Caco-2 (cell line): ENCODE measurements at regions not wholly inside any gene's neighbourhood (a gene's known extent, or its start where the extent isn't known, plus 50 kb on each side); places are given as distances from the start of the nearest gene placed in this dataset.

Experiments used
- BruUV-seq: library from RNA; stranded (reverse); fragments of 400-500 nt; replicated peaks from 2 replicates; lab custom pipeline; 2021; lab: Mats Ljungman, UMichigan
- CTCF ChIA-PET: fragments of 300-600 bp; sonication (Branson Sonifier 250); formaldehyde crosslinking; loops from one replicate; lab custom pipeline; 2022; ENCODE audit warnings: antibody characterized with exemption; lab: Charles Lee
- POLR2A ChIA-PET: fragments of 300-600 bp; sonication (Branson Sonifier 250); formaldehyde crosslinking; loops from one replicate; lab custom pipeline; 2022; ENCODE audit warnings: antibody characterized with exemption; lab: Charles Lee
- DNase-seq, 2 experiments: peaks; one replicate each; pipeline versions ENCODE4 v3.0.0 to v3.0.0-alpha.2; 2020 to 2022
- H3K27me3 ChIP-seq: replicated peaks from 2 replicates; pipeline ENCODE4 v1.6.0; 2011; ENCODE audit warnings: low read length; ENCODE audit not compliant: control insufficient read depth, insufficient read depth
- H3K36me3 ChIP-seq: 2 replicates; pipeline ENCODE4 v1.5.1; 2011; ENCODE audit warnings: low read length; ENCODE audit not compliant: control insufficient read depth, insufficient read depth
- H3K4me1 ChIP-seq: fragments of 250-450 bp; sonication (Bioruptor Pico); 2 replicates; pipeline ENCODE4 v1.5.1; 2020; ENCODE audit warnings: mild to moderate bottlenecking
- H3K4me3 ChIP-seq: 2 replicates; pipeline ENCODE4 v1.5.1; 2011; ENCODE audit warnings: low read depth, mild to moderate bottlenecking, control low read depth, low read length
- H3K9me3 ChIP-seq: fragments of 250-450 bp; sonication (Bioruptor Pico); 2 replicates; pipeline ENCODE4 v1.5.1; 2020; ENCODE audit warnings: mild to moderate bottlenecking, moderate library complexity
- H3K27ac Mint-ChIP-seq: one replicate; pipeline ENCODE4 v1.8.0; 2022; ENCODE audit warnings: mixed read lengths; ENCODE audit not compliant: unreplicated experiment
- H3K27me3 Mint-ChIP-seq: one replicate; pipeline ENCODE4 v1.8.0; 2022; ENCODE audit warnings: mixed read lengths; ENCODE audit not compliant: insufficient read depth, unreplicated experiment
- H3K36me3 Mint-ChIP-seq: one replicate; pipeline ENCODE4 v1.8.0; 2022; ENCODE audit warnings: mild to moderate bottlenecking, mixed read lengths; ENCODE audit not compliant: insufficient read depth, unreplicated experiment
- H3K4me1 Mint-ChIP-seq: one replicate; pipeline ENCODE4 v1.8.0; 2022; ENCODE audit warnings: low read depth, mixed read lengths; ENCODE audit not compliant: unreplicated experiment
- H3K4me3 Mint-ChIP-seq: one replicate; pipeline ENCODE4 v1.8.0; 2022; ENCODE audit warnings: mild to moderate bottlenecking, moderate library complexity, mixed read lengths; ENCODE audit not compliant: unreplicated experiment
- H3K9me3 Mint-ChIP-seq: one replicate; pipeline ENCODE4 v1.8.0; 2022; ENCODE audit warnings: mixed read lengths; ENCODE audit not compliant: unreplicated experiment
- intact Hi-C: fragments of 100-400 bp; cut with micrococcal nuclease; formaldehyde crosslinking; loops from one replicate; pipeline ENCODE4 v1.10.0; 2022; ENCODE audit not compliant: unreplicated experiment
- TF ChIP-seq, protein P1 (sequence below), 2 experiments: fragments of 200-600 bp in 1 of 2; IDR thresholded peaks; 1 replicate in 1 of 2; 2 replicates in 1 of 2; pipeline versions ENCODE4 v1.5.1 to v1.8.0; 2011 to 2022; ENCODE audit warnings: antibody characterized with exemption in 1 of 2, control low read depth in 1 of 2, inconsistent platforms in 1 of 2, low read depth in 1 of 2, low read length in 1 of 2, mild to moderate bottlenecking in 1 of 2, moderate library complexity in 1 of 2; ENCODE audit not compliant: insufficient read depth in 1 of 2, severe bottlenecking in 1 of 2, unreplicated experiment in 1 of 2

DNA sequence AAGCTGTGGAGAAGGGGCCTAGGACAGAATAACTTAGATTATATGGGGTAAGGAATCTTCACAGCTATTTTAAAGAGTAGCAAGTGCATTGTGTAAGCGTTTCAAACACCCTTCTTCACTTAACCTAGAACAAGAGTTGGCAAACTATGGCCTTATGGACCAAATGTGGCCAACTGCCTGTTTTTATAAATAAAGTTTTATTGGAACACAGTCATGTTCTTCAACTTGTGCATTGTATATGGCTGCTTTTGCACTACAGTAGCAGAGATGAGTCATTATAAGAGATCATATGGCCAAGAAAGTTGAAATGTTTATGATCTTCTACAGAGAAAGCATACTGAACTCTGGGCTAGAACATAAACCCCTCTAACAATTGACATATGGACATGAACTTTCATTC lies 187.8 kb downstream of the ETV1 start:
- H3K4me3 Mint-ChIP-seq, result no peak overlapping the region
- DNase-seq, result no peak
- H3K4me3 ChIP-seq, result no peak overlapping the region
- H3K27me3 Mint-ChIP-seq, result no peaks in the 10 kb centered on the region
- POLR2A ChIA-PET, result no interaction called here
- intact Hi-C loops, result no loop called here
- H3K36me3 Mint-ChIP-seq, result no peaks in the 10 kb centered on the region
- H3K4me1 ChIP-seq, result peaks cover 4% of the 10 kb centered on the region; the same call in 1 of the 2 replicates
- BruUV-seq, result no TSS peak
- H3K9me3 Mint-ChIP-seq, result no peaks in the 10 kb centered on the region
- no peaks in the 10 kb centered on the region for H3K36me3 ChIP-seq
- peaks cover 7% of the 10 kb centered on the region for H3K4me1 Mint-ChIP-seq
- no peaks in the 10 kb centered on the region for H3K9me3 ChIP-seq
- TF ChIP-seq, protein P1, sequence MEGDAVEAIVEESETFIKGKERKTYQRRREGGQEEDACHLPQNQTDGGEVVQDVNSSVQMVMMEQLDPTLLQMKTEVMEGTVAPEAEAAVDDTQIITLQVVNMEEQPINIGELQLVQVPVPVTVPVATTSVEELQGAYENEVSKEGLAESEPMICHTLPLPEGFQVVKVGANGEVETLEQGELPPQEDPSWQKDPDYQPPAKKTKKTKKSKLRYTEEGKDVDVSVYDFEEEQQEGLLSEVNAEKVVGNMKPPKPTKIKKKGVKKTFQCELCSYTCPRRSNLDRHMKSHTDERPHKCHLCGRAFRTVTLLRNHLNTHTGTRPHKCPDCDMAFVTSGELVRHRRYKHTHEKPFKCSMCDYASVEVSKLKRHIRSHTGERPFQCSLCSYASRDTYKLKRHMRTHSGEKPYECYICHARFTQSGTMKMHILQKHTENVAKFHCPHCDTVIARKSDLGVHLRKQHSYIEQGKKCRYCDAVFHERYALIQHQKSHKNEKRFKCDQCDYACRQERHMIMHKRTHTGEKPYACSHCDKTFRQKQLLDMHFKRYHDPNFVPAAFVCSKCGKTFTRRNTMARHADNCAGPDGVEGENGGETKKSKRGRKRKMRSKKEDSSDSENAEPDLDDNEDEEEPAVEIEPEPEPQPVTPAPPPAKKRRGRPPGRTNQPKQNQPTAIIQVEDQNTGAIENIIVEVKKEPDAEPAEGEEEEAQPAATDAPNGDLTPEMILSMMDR (IDR thresholded peaks at IDR 0.05; ENCODE audit: insufficient read depth in 1 of 2, low read depth in 1 of 2, low read length in 1 of 2, severe bottlenecking in 1 of 2, unreplicated experiment in 1 of 2), result no peak
- H3K27ac Mint-ChIP-seq, result no peak overlapping the region
- CTCF ChIA-PET, result no interaction called here
- no peaks in the 10 kb centered on the region for H3K27me3 ChIP-seq

DNA sequence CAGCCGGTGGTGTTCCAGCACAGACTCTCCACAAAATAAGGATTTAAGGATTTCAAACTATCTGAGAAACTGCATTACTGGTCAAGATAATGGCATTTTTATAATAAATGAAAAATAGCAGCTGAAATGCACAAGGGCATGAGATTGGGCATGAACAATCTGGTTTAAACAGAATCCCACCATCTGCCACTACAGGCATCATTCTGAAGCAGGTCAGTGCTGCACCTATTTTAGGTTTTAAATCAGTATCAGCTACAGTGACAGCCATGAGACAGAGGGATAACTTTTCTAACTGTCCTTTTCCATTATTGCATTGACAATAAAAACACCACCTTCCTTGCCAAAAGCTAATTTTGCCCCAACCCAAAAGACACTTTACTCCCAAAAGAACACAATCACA lies 186.8 kb downstream of the ETV1 start:
- no peaks in the 10 kb centered on the region for H3K9me3 ChIP-seq
- POLR2A ChIA-PET, result no interaction called here
- intact Hi-C loops, result no loop called here

DNA sequence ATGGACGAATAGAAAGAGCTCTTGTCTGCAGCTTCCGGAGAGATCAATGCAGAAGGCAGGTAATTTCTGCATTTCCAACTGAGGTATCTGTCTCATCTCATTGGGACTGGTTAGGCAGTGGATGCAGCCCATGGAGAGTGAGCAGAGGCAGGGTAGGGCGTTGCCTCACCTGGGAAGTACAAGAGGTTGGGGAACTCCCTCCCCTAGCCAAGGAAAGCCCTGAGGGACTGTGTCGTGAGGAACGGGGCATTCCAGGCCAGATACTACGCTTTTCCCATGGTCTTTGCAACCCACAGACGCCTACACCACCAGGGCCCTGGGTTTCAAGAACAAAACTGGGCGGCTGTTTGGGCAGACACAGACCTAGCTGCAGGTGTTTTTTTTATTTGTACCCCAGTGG lies 186.3 kb downstream of the ETV1 start:
- no peak overlapping the region for H3K4me3 Mint-ChIP-seq
- H3K27me3 Mint-ChIP-seq, result no peaks in the 10 kb centered on the region

More for the DNA sequence above, 186.8 kb downstream of the ETV1 start:
- CTCF ChIA-PET, result no interaction called here
- no peaks in the 10 kb centered on the region for H3K36me3 Mint-ChIP-seq
- DNase-seq, result no peak
- Histone ChIP-seq H3K4me1 (peaks cover 4% of the 10 kb centered on the region; the same call in 1 of the 2 replicates), H3K27me3 (no peaks in the 10 kb centered on the region), H3K36me3 (no peaks in the 10 kb centered on the region), H3K4me3 (no peak overlapping the region)
- no peaks in the 10 kb centered on the region for H3K9me3 Mint-ChIP-seq
- TF ChIP-seq, protein P1 (IDR thresholded peaks at IDR 0.05; ENCODE audit: insufficient read depth in 1 of 2, low read depth in 1 of 2, low read length in 1 of 2, severe bottlenecking in 1 of 2, unreplicated experiment in 1 of 2), result no peak
- BruUV-seq, result no TSS peak
- H3K27ac Mint-ChIP-seq, result no peak overlapping the region
- H3K27me3 Mint-ChIP-seq, result no peaks in the 10 kb centered on the region
- no peak overlapping the region for H3K4me3 Mint-ChIP-seq
- H3K4me1 Mint-ChIP-seq, result peaks cover 7% of the 10 kb centered on the region

More for the DNA sequence above, 186.3 kb downstream of the ETV1 start:
- H3K4me1 Mint-ChIP-seq, result peaks cover 7% of the 10 kb centered on the region
- BruUV-seq, result no TSS peak
- CTCF ChIA-PET, result no interaction called here
- Histone ChIP-seq H3K4me1 (peaks cover 4% of the 10 kb centered on the region; the same call in 1 of the 2 replicates), H3K27me3 (no peaks in the 10 kb centered on the region), H3K9me3 (no peaks in the 10 kb centered on the region), H3K36me3 (no peaks in the 10 kb centered on the region), H3K4me3 (no peak overlapping the region)
- H3K27ac Mint-ChIP-seq, result no peak overlapping the region
- H3K9me3 Mint-ChIP-seq, result no peaks in the 10 kb centered on the region
- intact Hi-C loops, result no loop called here
- no peaks in the 10 kb centered on the region for H3K36me3 Mint-ChIP-seq
- POLR2A ChIA-PET, result no interaction called here
- TF ChIP-seq, protein P1 (IDR thresholded peaks at IDR 0.05; ENCODE audit: insufficient read depth in 1 of 2, low read depth in 1 of 2, low read length in 1 of 2, severe bottlenecking in 1 of 2, unreplicated experiment in 1 of 2), result no peak
- no peak for DNase-seq
